ENCODE measurements at regions not wholly inside any gene's neighbourhood (a gene's known extent, or its start where the extent isn't known, plus 50 kb on each side); places are given as distances from the start of the nearest gene placed in this dataset.
"Not testable (repeated sequence)": the region's sequence is repeated elsewhere in the genome, so short reads cannot be mapped to it uniquely, and the experiment has no call there.

GRCh38 chr10:125228245-125228940 lies 68.0 kb upstream of the CTBP2 start:
- TF ChIP-seq CTCF, POLR2A (IDR thresholded peaks at IDR 0.05): not testable (repeated sequence)

Measured in esophagus squamous epithelium (tissue), 4 donors.